ENCODE measurements at regions not wholly inside any gene's neighbourhood (a gene's known extent, or its start where the extent isn't known, plus 50 kb on each side); places are given as distances from the start of the nearest gene placed in this dataset.

- no peaks in the 10 kb centered on the region for H3K9me3 ChIP-seq (ENCODE audit: control insufficient read depth, low read length)
- H3K27me3 ChIP-seq (ENCODE audit: control insufficient read depth, insufficient read depth, low read length): no peaks in the 10 kb centered on the region
- H3K4me1 ChIP-seq (ENCODE audit: control insufficient read depth, insufficient read depth, low read length): peaks cover 2% of the 10 kb centered on the region
- H3K4me3 ChIP-seq (ENCODE audit: low read length): no peak overlapping the region
- H3K36me3 ChIP-seq (ENCODE audit: control insufficient read depth, insufficient read depth, low read length): no peaks in the 10 kb centered on the region
- H3K9ac ChIP-seq (ENCODE audit: low read length): no peak overlapping the region
Measured at GRCh38 chr12:46461459-46461858, 88.9 kb upstream of the SLC38A2 start.

GRCh38 chr12:46460682-46461210 lies 88.2 kb upstream of the SLC38A2 start:
- H3K27me3 ChIP-seq (ENCODE audit: control insufficient read depth, insufficient read depth, low read length): no peaks in the 10 kb centered on the region
- no peak overlapping the region for H3K4me3 ChIP-seq (ENCODE audit: low read length)
- peaks cover 9% of the 10 kb centered on the region for H3K4me1 ChIP-seq (ENCODE audit: control insufficient read depth, insufficient read depth, low read length)
- H3K9ac ChIP-seq (ENCODE audit: low read length): no peak overlapping the region
- H3K36me3 ChIP-seq (ENCODE audit: control insufficient read depth, insufficient read depth, low read length): no peaks in the 10 kb centered on the region
- H3K9me3 ChIP-seq (ENCODE audit: control insufficient read depth, low read length): no peaks in the 10 kb centered on the region

- H3K4me3 ChIP-seq (ENCODE audit: low read length): no peak overlapping the region
- peaks cover 12% of the 10 kb centered on the region for H3K4me1 ChIP-seq (ENCODE audit: control insufficient read depth, insufficient read depth, low read length)
- H3K9me3 ChIP-seq (ENCODE audit: control insufficient read depth, low read length): no peaks in the 10 kb centered on the region
- H3K36me3 ChIP-seq (ENCODE audit: control insufficient read depth, insufficient read depth, low read length): no peaks in the 10 kb centered on the region
- no peak overlapping the region for H3K9ac ChIP-seq (ENCODE audit: low read length)
- H3K27me3 ChIP-seq (ENCODE audit: control insufficient read depth, insufficient read depth, low read length): no peaks in the 10 kb centered on the region
Measured at GRCh38 chr12:46459861-46460545, 87.4 kb upstream of the SLC38A2 start.

GRCh38 chr12:46459111-46459510 lies 86.5 kb upstream of the SLC38A2 start:
- Histone ChIP-seq H3K9ac (ENCODE audit: low read length) (no peak overlapping the region), H3K4me3 (ENCODE audit: low read length) (no peak overlapping the region), H3K27me3 (ENCODE audit: control insufficient read depth, insufficient read depth, low read length) (no peaks in the 10 kb centered on the region), H3K36me3 (ENCODE audit: control insufficient read depth, insufficient read depth, low read length) (no peaks in the 10 kb centered on the region), H3K9me3 (ENCODE audit: control insufficient read depth, low read length) (no peaks in the 10 kb centered on the region), H3K4me1 (ENCODE audit: control insufficient read depth, insufficient read depth, low read length) (peaks cover 12% of the 10 kb centered on the region)

GRCh38 chr12:46458500-46459102 lies 86.0 kb upstream of the SLC38A2 start:
- H3K36me3 ChIP-seq (ENCODE audit: control insufficient read depth, insufficient read depth, low read length): no peaks in the 10 kb centered on the region
- no peaks in the 10 kb centered on the region for H3K27me3 ChIP-seq (ENCODE audit: control insufficient read depth, insufficient read depth, low read length)
- H3K4me3 ChIP-seq (ENCODE audit: low read length): no peak overlapping the region
- peaks cover 12% of the 10 kb centered on the region for H3K4me1 ChIP-seq (ENCODE audit: control insufficient read depth, insufficient read depth, low read length)
- H3K9ac ChIP-seq (ENCODE audit: low read length): no peak overlapping the region
- H3K9me3 ChIP-seq (ENCODE audit: control insufficient read depth, low read length): no peaks in the 10 kb centered on the region

- Histone ChIP-seq H3K9me3 (ENCODE audit: control insufficient read depth, low read length) (no peaks in the 10 kb centered on the region), H3K4me3 (ENCODE audit: low read length) (no peak overlapping the region), H3K4me1 (ENCODE audit: control insufficient read depth, insufficient read depth, low read length) (peaks cover 12% of the 10 kb centered on the region), H3K9ac (ENCODE audit: low read length) (no peak overlapping the region), H3K27me3 (ENCODE audit: control insufficient read depth, insufficient read depth, low read length) (no peaks in the 10 kb centered on the region), H3K36me3 (ENCODE audit: control insufficient read depth, insufficient read depth, low read length) (no peaks in the 10 kb centered on the region)
Measured at GRCh38 chr12:46457958-46458357, 85.4 kb upstream of the SLC38A2 start.

- Histone ChIP-seq H3K9ac (ENCODE audit: low read length) (no peak overlapping the region), H3K27me3 (ENCODE audit: control insufficient read depth, insufficient read depth, low read length) (no peaks in the 10 kb centered on the region), H3K9me3 (ENCODE audit: control insufficient read depth, low read length) (no peaks in the 10 kb centered on the region), H3K36me3 (ENCODE audit: control insufficient read depth, insufficient read depth, low read length) (no peaks in the 10 kb centered on the region), H3K4me1 (ENCODE audit: control insufficient read depth, insufficient read depth, low read length) (peaks cover 12% of the 10 kb centered on the region), H3K4me3 (ENCODE audit: low read length) (no peak overlapping the region)
Measured at GRCh38 chr12:46456356-46457334, 84.1 kb upstream of the SLC38A2 start.

- H3K4me1 ChIP-seq (ENCODE audit: control insufficient read depth, insufficient read depth, low read length): peaks cover 12% of the 10 kb centered on the region
Measured at GRCh38 chr12:46455648-46456352, 83.2 kb upstream of the SLC38A2 start.

GRCh38 chr12:46454981-46455380 lies 82.4 kb upstream of the SLC38A2 start:
- no peaks in the 10 kb centered on the region for H3K27me3 ChIP-seq (ENCODE audit: control insufficient read depth, insufficient read depth, low read length)

More at GRCh38 chr12:46455648-46456352, 83.2 kb upstream of the SLC38A2 start:
- Histone ChIP-seq H3K9ac (ENCODE audit: low read length) (no peak overlapping the region), H3K4me3 (ENCODE audit: low read length) (no peak overlapping the region), H3K36me3 (ENCODE audit: control insufficient read depth, insufficient read depth, low read length) (no peaks in the 10 kb centered on the region), H3K27me3 (ENCODE audit: control insufficient read depth, insufficient read depth, low read length) (no peaks in the 10 kb centered on the region), H3K9me3 (ENCODE audit: control insufficient read depth, low read length) (no peaks in the 10 kb centered on the region)

GRCh38 chr12:46453428-46453827 lies 80.9 kb upstream of the SLC38A2 start:
- Histone ChIP-seq H3K9me3 (ENCODE audit: control insufficient read depth, low read length) (no peaks in the 10 kb centered on the region), H3K9ac (ENCODE audit: low read length) (no peak overlapping the region), H3K4me3 (ENCODE audit: low read length) (no peak overlapping the region), H3K36me3 (ENCODE audit: control insufficient read depth, insufficient read depth, low read length) (no peaks in the 10 kb centered on the region), H3K27me3 (ENCODE audit: control insufficient read depth, insufficient read depth, low read length) (no peaks in the 10 kb centered on the region), H3K4me1 (ENCODE audit: control insufficient read depth, insufficient read depth, low read length) (peaks cover 20% of the 10 kb centered on the region)

More at GRCh38 chr12:46454981-46455380, 82.4 kb upstream of the SLC38A2 start:
- Histone ChIP-seq H3K4me3 (ENCODE audit: low read length) (no peak overlapping the region), H3K36me3 (ENCODE audit: control insufficient read depth, insufficient read depth, low read length) (no peaks in the 10 kb centered on the region), H3K9me3 (ENCODE audit: control insufficient read depth, low read length) (no peaks in the 10 kb centered on the region), H3K4me1 (ENCODE audit: control insufficient read depth, insufficient read depth, low read length) (peaks cover 20% of the 10 kb centered on the region), H3K9ac (ENCODE audit: low read length) (no peak overlapping the region)

- peaks cover 20% of the 10 kb centered on the region for H3K4me1 ChIP-seq (ENCODE audit: control insufficient read depth, insufficient read depth, low read length)
- H3K36me3 ChIP-seq (ENCODE audit: control insufficient read depth, insufficient read depth, low read length): no peaks in the 10 kb centered on the region
- no peaks in the 10 kb centered on the region for H3K27me3 ChIP-seq (ENCODE audit: control insufficient read depth, insufficient read depth, low read length)
- no peak overlapping the region for H3K4me3 ChIP-seq (ENCODE audit: low read length)
- H3K9ac ChIP-seq (ENCODE audit: low read length): no peak overlapping the region
- H3K9me3 ChIP-seq (ENCODE audit: control insufficient read depth, low read length): no peaks in the 10 kb centered on the region
Measured at GRCh38 chr12:46452776-46453175, 80.2 kb upstream of the SLC38A2 start.
